AML-193 (cell line): ENCODE measurements at regions not wholly inside any gene's neighbourhood (a gene's known extent, or its start where the extent isn't known, plus 50 kb on each side); places are given as distances from the start of the nearest gene placed in this dataset.

ENCODE experiments used
- DNase-seq, 2 experiments: peaks; one replicate each; lab custom pipeline; 2025; lab: John Stamatoyannopoulos, UW

DNA sequence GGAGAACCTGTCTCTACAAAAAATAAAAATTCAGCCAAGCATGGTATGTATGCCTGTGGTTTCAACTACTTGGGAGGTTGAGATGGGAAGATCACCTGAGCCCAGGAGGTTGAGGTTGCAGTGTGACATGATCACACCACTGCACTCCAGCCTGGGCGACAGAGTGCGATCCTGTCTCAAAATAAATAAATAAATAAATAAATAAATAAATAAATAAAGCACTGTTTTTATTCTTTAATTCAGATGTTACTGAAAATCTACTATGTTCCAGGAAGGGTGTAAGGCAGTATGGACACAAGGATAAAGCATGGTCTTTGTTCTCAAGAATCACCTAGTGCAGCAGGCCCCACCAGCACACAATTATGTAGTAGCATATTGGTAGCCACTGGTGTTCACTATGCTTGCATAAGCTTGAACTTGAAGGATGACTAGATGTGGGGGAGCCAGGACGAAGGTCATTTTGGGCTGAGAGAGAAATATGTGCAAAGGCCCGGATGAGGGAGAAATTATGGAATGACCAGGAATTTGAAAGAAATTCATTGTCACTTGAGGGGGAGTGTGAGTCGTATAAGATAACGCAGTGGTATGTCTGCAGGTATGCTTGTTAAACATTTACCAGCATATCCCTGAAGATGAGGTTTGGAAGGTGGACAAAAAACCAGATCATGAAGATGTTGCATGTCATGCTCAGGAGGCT lies 70.2 kb upstream of the CD180 start:
- no peak for DNase-seq

- DNase-seq: no peak
Observed at GRCh38 chr5:67265951-67266350, 69.4 kb upstream of the CD180 start.

- DNase-seq: no peak
Observed at GRCh38 chr5:67263656-67264408, 67.2 kb upstream of the CD180 start.

GRCh38 chr5:67262956-67263355 lies 66.4 kb upstream of the CD180 start:
- no peak for DNase-seq

DNA sequence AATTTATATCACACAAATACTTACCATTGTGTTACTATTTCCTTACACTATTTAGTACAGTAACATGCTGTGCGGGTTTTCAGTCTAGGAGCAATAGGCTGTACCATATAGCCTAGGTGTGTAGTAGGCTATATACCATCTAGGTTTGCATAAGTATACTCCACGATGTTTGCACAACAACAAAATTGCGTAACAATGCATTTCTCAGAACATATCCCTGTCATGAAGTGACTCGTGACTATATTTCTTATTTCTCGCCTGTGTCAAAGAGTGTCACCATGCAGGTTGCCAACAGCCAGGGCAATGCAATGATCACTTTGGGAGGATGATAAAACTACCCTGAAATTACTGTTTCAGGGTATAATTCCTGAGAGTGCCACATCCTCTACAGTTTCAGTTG lies 65.6 kb upstream of the CD180 start:
- DNase-seq: no peak

- no peak for DNase-seq
Observed at GRCh38 chr5:67259548-67260215, 63.1 kb upstream of the CD180 start.

DNA sequence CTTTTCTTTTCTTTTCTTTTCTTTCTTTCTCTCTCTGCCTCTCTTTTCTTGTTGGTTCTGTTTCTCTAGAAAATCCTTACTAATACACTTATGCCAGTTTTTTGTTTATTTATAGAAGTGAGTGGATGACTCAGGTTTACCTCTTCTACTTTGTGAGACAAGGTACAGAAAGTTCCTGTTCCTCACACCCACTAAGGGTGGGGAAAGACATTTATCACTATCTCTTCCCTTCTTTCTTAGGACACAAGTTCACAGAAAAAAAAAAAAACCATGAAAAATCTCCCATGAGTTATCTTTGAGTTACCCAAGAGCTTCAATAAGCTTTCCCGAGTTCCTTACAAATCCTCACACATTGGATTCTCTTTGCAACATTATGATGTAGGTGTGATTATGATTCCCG lies 60.9 kb upstream of the CD180 start:
- DNase-seq: no peak

DNA sequence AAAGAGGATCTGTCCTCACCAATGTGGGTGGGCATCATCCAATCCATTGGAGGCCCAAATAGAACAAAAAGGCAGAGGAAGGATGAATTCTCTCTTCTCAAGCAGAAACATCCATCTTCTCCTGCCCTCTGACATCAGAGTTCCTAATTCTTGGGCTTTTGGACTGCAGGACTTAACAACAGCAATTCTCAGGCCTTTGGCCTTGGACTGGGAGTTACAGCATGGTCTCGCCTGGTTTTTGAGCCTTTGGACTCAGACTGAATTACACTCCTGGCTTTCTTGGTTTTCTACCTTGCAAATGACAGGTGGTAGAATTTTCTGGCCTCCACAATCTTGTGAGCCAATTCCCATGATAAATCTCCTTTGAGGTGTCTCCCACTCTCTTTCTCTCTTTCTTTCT lies 60.5 kb upstream of the CD180 start:
- DNase-seq: no peak

GRCh38 chr5:67255881-67256280 lies 59.3 kb upstream of the CD180 start:
- no peak for DNase-seq

DNA sequence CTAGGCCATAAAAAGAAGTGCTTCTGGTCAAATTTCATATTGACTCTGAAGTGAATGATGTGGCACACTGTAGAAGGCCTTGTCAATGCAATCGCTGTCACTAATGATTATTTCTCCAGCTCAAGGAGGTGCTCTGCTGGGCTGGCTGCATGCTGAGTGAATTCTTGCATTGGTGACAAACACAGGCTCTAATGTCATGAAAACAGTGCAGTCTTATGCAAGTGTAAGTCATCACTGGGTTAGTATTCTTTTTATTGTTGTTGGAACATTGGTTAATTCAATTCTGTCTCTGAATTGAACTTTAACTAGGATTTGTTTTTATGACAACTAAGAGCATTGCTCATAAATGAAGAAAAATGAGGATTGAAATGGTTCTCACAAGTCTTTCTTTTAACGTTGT lies 57.3 kb upstream of the CD180 start:
- no peak for DNase-seq

DNA sequence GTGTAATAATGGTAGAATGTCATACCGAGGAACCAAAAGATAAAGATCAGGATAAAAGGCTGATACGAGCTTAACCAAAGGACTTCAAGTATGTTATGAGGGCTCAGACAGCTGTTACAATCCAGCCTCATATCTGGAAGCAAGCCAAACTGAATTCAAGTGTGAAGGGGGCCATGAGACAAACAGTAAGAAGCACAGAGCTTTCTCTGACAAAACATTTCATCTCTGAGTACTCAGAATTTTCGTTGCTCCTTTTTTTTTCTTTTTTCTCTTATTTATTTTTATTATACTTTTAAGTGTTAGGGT lies 52.9 kb upstream of the CD180 start:
- no peak for DNase-seq

DNA sequence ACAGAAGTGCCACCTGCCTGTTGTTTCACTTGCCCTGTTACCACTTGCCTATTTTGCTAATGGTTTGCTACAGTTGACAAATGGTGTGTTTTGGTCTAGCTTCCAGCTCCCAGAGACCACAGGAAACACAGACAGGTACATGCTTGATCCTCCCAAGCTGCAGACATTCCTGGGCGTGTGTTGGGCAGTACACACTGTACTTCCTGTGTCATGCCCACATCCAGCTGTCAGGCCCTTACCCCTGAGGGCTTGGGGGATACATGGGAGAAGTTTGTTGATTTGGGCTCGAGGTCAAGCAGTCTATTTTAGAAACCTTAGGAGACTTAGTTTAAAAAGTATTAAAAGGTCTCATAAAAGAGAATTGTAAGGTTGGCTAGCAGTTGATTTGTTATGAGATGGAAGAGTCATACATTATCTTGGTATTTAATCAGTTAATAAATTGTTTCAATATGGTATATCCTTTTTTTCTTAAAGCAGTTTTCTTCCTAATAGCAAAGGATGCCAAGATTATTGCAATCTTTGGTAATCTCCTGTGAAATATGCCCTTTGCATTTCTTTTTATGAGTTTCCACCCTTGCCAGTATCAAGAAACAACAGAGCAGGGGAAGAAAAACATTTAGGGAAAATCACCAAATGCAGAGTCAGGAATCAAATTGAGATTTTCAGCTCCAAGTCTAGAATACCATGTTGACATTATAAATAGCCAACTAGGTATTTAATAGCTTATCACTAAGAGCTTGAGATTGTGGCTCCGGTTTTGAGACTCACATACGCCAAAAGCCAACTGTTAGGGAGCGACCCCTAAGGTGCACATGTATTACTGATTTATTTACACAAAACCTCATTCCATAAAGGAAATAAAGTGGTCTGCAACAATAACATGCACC lies 52.3 kb upstream of the CD180 start:
- DNase-seq: no peak

- DNase-seq: no peak
Observed at GRCh38 chr5:67246546-67247268, 50.1 kb upstream of the CD180 start.
